Neural cell (in vitro differentiated cells): ENCODE measurements at regions not wholly inside any gene's neighbourhood (a gene's known extent, or its start where the extent isn't known, plus 50 kb on each side); places are given as distances from the start of the nearest gene placed in this dataset.
A peak's percentile ranks its signal among the peaks of the same experiment; 100 is the strongest.

Experiments
- H2AFZ ChIP-seq: fragments of 200-600, 300-800 bp; sonication (generic), shearing (Covaris generic); 2 replicates; pipeline ENCODE4 v1.6.0; 2014; ENCODE audit warnings: low read depth, mild to moderate bottlenecking, antibody characterized with exemption, low read length, moderate library complexity
- H3F3A ChIP-seq: fragments of 200-600 bp; shearing (Covaris generic); 2 replicates; pipeline ENCODE4 v1.6.1; 2016; ENCODE audit warnings: mild to moderate bottlenecking, moderate library complexity, mixed read lengths, antibody characterized with exemption, low read length; ENCODE audit not compliant: insufficient read depth, poor library complexity, severe bottlenecking
- H3K27ac ChIP-seq: fragments of 200-600, 300-800 bp; sonication (generic), shearing (Covaris generic); 2 replicates; pipeline ENCODE4 v1.5.1; 2014; ENCODE audit warnings: mild to moderate bottlenecking, low read length, moderate library complexity
- H3K27me3 ChIP-seq: fragments of 300-800, 200-600 bp; sonication (generic), shearing (Covaris generic); 2 replicates; pipeline ENCODE4 v1.6.0; 2014; ENCODE audit warnings: mild to moderate bottlenecking, low read depth, low read length, moderate library complexity; ENCODE audit not compliant: insufficient read depth
- H3K36me3 ChIP-seq: fragments of 300-800, 200-600 bp; sonication (generic), shearing (Covaris generic); 2 replicates; pipeline ENCODE4 v1.5.1; 2014; ENCODE audit warnings: mild to moderate bottlenecking, antibody characterized with exemption, low read length, moderate library complexity; ENCODE audit not compliant: insufficient read depth
- H3K4me2 ChIP-seq: fragments of 300-800, 200-600 bp; sonication (generic), shearing (Covaris generic); 2 replicates; pipeline ENCODE4 v1.6.0; 2014; ENCODE audit warnings: mild to moderate bottlenecking, low read length
- H3K4me3 ChIP-seq: fragments of 300-800, 200-600 bp; sonication (generic), shearing (Covaris generic); 2 replicates; pipeline ENCODE4 v1.5.1; 2014; ENCODE audit warnings: mild to moderate bottlenecking, low read length, moderate library complexity
- H3K79me2 ChIP-seq: fragments of 200-600 bp; shearing (Covaris generic); replicated peaks from 2 replicates; pipeline ENCODE4 v1.6.0; 2014; ENCODE audit warnings: mild to moderate bottlenecking, low read length, moderate library complexity; ENCODE audit not compliant: insufficient read depth
- H3K9ac ChIP-seq: fragments of 300-800, 200-600 bp; sonication (generic), shearing (Covaris generic); 2 replicates; pipeline ENCODE4 v1.6.1; 2016; ENCODE audit warnings: mild to moderate bottlenecking, low read length, mixed read lengths
- H3K9me2 ChIP-seq: fragments of 200-600 bp; shearing (Covaris generic); 2 replicates; pipeline ENCODE4 v1.6.1; 2016; ENCODE audit warnings: mild to moderate bottlenecking, low read length, mixed read lengths; ENCODE audit not compliant: insufficient read depth
- H3K9me3 ChIP-seq: fragments of 200-600, 300-800 bp; sonication (generic), shearing (Covaris generic); 2 replicates; pipeline ENCODE4 v1.6.1; 2016; ENCODE audit warnings: mild to moderate bottlenecking, mixed run types, low read length, moderate library complexity, mixed read lengths
- H4K20me1 ChIP-seq: fragments of 200-600 bp; shearing (Covaris generic); 2 replicates; pipeline ENCODE4 v1.6.1; 2016; ENCODE audit warnings: mild to moderate bottlenecking, mixed run types; ENCODE audit not compliant: insufficient read depth
- EP300 ChIP-seq: fragments of 450-650 bp; conservative IDR thresholded peaks from 2 replicates; pipeline ENCODE4 v1.6.1; 2014; ENCODE audit warnings: antibody characterized with exemption, mild to moderate bottlenecking, moderate library complexity; ENCODE audit not compliant: poor library complexity, severe bottlenecking
- EZH2 ChIP-seq: fragments of 200-600, 300-800 bp; shearing (Covaris generic), sonication (generic); IDR thresholded peaks from 2 replicates; pipeline ENCODE4 v1.6.1; 2014; ENCODE audit warnings: antibody characterized with exemption, low read length, borderline replicate concordance, mild to moderate bottlenecking; ENCODE audit not compliant: insufficient read depth, poor library complexity, severe bottlenecking
- MXI1 ChIP-seq: fragments of 450-650 bp; conservative IDR thresholded peaks from 2 replicates; pipeline ENCODE4 v1.6.1; 2014; ENCODE audit warnings: antibody characterized with exemption, mild to moderate bottlenecking; ENCODE audit not compliant: poor library complexity, severe bottlenecking
- POLR2AphosphoS5 ChIP-seq: IDR thresholded peaks from 2 replicates; pipeline ENCODE4 v1.6.1; 2012
- RAD21 ChIP-seq: fragments of 450-650 bp; conservative IDR thresholded peaks from 2 replicates; pipeline ENCODE4 v1.6.1; 2014; ENCODE audit warnings: antibody characterized with exemption, mild to moderate bottlenecking, moderate library complexity
- SMC3 ChIP-seq: fragments of 450-650 bp; conservative IDR thresholded peaks from 2 replicates; pipeline ENCODE4 v1.6.1; 2014; ENCODE audit warnings: antibody characterized with exemption, mild to moderate bottlenecking, moderate library complexity; ENCODE audit not compliant: poor library complexity
- TF ChIP-seq, protein P1 (sequence below): IDR thresholded peaks from 2 replicates; pipeline ENCODE4 v1.6.1; 2012; ENCODE audit warnings: borderline replicate concordance

DNA sequence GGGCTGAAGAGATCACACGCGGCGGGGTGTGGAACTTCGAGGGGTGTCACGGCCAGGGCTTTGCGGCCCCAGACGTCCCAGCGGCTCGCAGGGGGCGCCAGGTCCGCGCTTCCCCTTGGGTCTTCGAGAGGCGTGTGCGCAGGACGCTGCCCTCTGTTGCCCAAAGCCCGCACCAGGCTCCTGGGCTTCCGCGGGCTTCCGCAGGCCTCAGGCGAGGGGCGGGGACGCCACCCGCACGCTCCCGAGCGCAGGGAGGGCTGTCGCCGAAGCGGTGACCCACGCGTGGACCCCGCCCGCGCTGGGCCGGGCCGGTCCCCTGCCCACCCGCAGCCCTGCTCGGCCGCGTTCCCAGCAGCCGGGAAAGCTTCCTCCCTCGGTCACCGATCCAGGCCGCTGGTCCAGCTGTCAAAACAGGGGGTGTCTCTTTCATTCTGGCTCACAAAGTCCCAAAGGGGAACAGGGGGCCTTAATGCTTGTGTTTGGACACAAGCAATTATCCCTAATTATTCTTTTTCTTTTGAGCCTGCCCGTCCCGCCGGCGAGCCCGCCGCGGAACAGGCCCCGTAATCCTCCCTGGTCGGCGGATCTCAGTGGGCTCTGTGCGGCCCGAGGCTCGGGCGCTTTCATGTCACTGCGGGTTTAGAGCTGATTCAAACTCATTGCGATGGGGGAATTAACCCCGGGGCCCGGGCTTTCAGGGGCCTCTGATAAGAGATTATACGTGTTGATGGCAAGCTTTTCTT lies 60.6 kb downstream of the TMEM174 start:
- Histone ChIP-seq H3K9me2 (no peaks in the 10 kb centered on the region), H3K4me3 (peak overlapping the region; percentile 50), H3F3A (no peaks in the 10 kb centered on the region), H3K27ac (no peak overlapping the region), H2AFZ (no peak overlapping the region), H3K79me2 (no peaks in the 10 kb centered on the region), H3K9ac (no peak overlapping the region), H4K20me1 (no peaks in the 10 kb centered on the region), H3K27me3 (peaks cover 98% of the 10 kb centered on the region), H3K9me3 (peaks cover under 1% of the 10 kb centered on the region), H3K36me3 (no peaks in the 10 kb centered on the region), H3K4me2 (no peak overlapping the region)
- TF ChIP-seq EP300 (no peak), EZH2 (peak; percentile 90)

DNA sequence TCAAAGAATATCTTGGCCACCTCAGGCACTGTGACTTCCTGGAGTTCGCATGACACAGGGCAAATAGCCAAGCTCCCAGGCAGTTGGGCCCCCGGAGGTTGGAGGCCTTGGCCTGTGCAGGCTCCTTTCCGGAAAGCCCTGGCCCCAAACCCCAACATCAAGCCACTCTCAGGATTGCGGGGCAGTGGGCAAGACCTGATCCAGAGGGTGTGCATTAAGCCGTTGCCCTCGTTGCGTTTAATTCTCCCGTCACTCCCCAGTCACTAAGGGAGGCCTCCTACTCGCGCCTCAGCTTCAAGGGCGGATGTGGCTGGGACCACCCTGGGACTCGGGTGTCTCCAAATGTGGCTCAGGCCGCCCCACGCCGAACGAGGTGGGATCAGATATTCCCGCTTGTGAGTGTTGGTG lies 60.1 kb downstream of the TMEM174 start:
- H3K9me3 ChIP-seq, result peaks cover 3% of the 10 kb centered on the region
- H3K4me3 ChIP-seq, result peak overlapping the region; percentile 50
- H3K79me2 ChIP-seq, result no peaks in the 10 kb centered on the region
- peaks cover 99% of the 10 kb centered on the region for H3K27me3 ChIP-seq
- no peak overlapping the region for H3K4me2 ChIP-seq
- no peak overlapping the region for H3K27ac ChIP-seq
- no peaks in the 10 kb centered on the region for H3F3A ChIP-seq
- no peak overlapping the region for H3K9ac ChIP-seq
- no peaks in the 10 kb centered on the region for H3K36me3 ChIP-seq
- no peaks in the 10 kb centered on the region for H4K20me1 ChIP-seq
- no peak overlapping the region for H2AFZ ChIP-seq
- no peaks in the 10 kb centered on the region for H3K9me2 ChIP-seq
- no peak for TF ChIP-seq MXI1

DNA sequence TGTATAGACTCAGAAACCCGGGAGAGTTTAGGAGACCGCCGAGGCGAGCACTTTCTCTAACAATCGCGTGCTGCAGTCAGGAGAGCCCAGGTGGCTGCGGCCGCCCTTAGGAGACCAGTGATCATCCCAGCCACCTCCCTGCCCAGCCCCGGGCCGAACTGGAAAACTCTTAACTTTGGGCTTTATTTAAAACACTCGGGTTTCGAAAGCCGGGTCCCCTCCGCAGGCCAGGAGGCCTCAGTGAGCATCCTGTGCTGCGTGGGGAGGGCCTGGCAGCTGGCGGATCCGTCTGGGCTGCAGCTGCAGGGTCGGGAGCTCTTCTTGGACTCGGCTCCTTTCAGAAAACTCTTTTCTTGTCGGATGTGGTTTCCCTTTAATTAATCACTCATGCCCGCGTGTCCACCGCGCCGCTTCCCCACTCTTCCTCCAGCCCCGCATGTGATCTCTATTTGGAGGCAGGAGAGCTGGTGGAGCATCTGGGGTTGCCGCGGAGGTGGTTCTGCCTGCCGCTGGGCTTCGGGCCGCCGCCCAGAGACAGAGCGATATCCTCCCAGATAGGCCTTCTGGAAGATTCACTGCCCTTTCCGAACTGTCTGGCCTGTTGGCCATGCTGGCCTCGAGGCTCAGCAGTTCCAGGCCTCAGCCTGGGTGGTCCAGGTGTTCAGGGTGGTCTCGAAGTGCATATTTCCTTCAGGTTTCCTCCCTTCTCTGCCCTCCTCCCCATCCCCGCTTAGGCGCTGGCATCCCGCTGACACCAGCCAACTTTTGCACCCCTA lies 59.5 kb downstream of the TMEM174 start:
- TF ChIP-seq, protein P1, sequence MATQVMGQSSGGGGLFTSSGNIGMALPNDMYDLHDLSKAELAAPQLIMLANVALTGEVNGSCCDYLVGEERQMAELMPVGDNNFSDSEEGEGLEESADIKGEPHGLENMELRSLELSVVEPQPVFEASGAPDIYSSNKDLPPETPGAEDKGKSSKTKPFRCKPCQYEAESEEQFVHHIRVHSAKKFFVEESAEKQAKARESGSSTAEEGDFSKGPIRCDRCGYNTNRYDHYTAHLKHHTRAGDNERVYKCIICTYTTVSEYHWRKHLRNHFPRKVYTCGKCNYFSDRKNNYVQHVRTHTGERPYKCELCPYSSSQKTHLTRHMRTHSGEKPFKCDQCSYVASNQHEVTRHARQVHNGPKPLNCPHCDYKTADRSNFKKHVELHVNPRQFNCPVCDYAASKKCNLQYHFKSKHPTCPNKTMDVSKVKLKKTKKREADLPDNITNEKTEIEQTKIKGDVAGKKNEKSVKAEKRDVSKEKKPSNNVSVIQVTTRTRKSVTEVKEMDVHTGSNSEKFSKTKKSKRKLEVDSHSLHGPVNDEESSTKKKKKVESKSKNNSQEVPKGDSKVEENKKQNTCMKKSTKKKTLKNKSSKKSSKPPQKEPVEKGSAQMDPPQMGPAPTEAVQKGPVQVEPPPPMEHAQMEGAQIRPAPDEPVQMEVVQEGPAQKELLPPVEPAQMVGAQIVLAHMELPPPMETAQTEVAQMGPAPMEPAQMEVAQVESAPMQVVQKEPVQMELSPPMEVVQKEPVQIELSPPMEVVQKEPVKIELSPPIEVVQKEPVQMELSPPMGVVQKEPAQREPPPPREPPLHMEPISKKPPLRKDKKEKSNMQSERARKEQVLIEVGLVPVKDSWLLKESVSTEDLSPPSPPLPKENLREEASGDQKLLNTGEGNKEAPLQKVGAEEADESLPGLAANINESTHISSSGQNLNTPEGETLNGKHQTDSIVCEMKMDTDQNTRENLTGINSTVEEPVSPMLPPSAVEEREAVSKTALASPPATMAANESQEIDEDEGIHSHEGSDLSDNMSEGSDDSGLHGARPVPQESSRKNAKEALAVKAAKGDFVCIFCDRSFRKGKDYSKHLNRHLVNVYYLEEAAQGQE, result no peak
- TF ChIP-seq EZH2, result peak; percentile 94
- no peak for TF ChIP-seq MXI1
- no peak for TF ChIP-seq POLR2AphosphoS5
- TF ChIP-seq SMC3, result no peak
- TF ChIP-seq RAD21, result no peak

More for the DNA sequence above, 59.5 kb downstream of the TMEM174 start:
- no peaks in the 10 kb centered on the region for H3F3A ChIP-seq
- H3K36me3 ChIP-seq, result no peaks in the 10 kb centered on the region
- peaks cover 99% of the 10 kb centered on the region for H3K27me3 ChIP-seq
- no peak overlapping the region for H3K4me3 ChIP-seq
- H3K9me3 ChIP-seq, result peaks cover 3% of the 10 kb centered on the region
- no peaks in the 10 kb centered on the region for H4K20me1 ChIP-seq
- no peak overlapping the region for H3K4me2 ChIP-seq
- no peak overlapping the region for H3K27ac ChIP-seq
- H3K9me2 ChIP-seq, result no peaks in the 10 kb centered on the region
- no peak overlapping the region for H3K9ac ChIP-seq
- no peaks in the 10 kb centered on the region for H3K79me2 ChIP-seq
- no peak overlapping the region for H2AFZ ChIP-seq
